ENCODE measurements at regions not wholly inside any gene's neighbourhood (a gene's known extent, or its start where the extent isn't known, plus 50 kb on each side); places are given as distances from the start of the nearest gene placed in this dataset.
"Not testable (repeated sequence)": the region's sequence is repeated elsewhere in the genome, so short reads cannot be mapped to it uniquely, and the experiment has no call there.

GRCh38 chr3:56926243-56926946 is 124.6 kb upstream of the ARHGEF3 start:
- no peaks in the 10 kb centered on the region for H3K9me3 Mint-ChIP-seq
- H3K4me1 Mint-ChIP-seq (ENCODE audit: low read depth), result peaks cover 95% of the 10 kb centered on the region
- no peak overlapping the region for H3K27ac Mint-ChIP-seq

GRCh38 chr3:56924700-56925099 is 123.0 kb upstream of the ARHGEF3 start:
- DNase-seq; H3K4me3 Mint-ChIP-seq; H3K36me3 Mint-ChIP-seq (ENCODE audit: insufficient read depth in 2 of 2); H3K9me3 Mint-ChIP-seq; H3K27ac Mint-ChIP-seq; H3K27me3 Mint-ChIP-seq (ENCODE audit: low read depth); ATAC-seq (replicated peaks in 1 of 2): not testable (repeated sequence)
- peaks cover 89% of the 10 kb centered on the region for H3K4me1 Mint-ChIP-seq (ENCODE audit: low read depth)

More at GRCh38 chr3:56926243-56926946, 124.6 kb upstream of the ARHGEF3 start:
- no peak for ATAC-seq (replicated peaks in 1 of 2)
- DNase-seq, result no peak
- H3K27me3 Mint-ChIP-seq (ENCODE audit: low read depth), result no peaks in the 10 kb centered on the region
- H3K4me3 Mint-ChIP-seq, result no peak overlapping the region
- H3K36me3 Mint-ChIP-seq (ENCODE audit: insufficient read depth in 2 of 2), result no peaks in the 10 kb centered on the region

- Mint-ChIP-seq H3K27ac (peak overlapping the region; percentile 20), H3K36me3 (ENCODE audit: insufficient read depth in 2 of 2) (no peaks in the 10 kb centered on the region), H3K9me3 (no peaks in the 10 kb centered on the region), H3K4me3 (peak overlapping the region; percentile 45 to 51), H3K27me3 (ENCODE audit: low read depth) (no peaks in the 10 kb centered on the region), H3K4me1 (ENCODE audit: low read depth) (peaks cover 90% of the 10 kb centered on the region)
- ATAC-seq (replicated peaks in 1 of 2), result peak; percentile 39 to 45
- no peak for DNase-seq
Measured at GRCh38 chr3:56923526-56924224, 121.9 kb upstream of the ARHGEF3 start.

GRCh38 chr3:56921573-56922453 is 120.1 kb upstream of the ARHGEF3 start:
- Mint-ChIP-seq H3K9me3 (no peaks in the 10 kb centered on the region), H3K4me1 (ENCODE audit: low read depth) (peaks cover 94% of the 10 kb centered on the region), H3K27ac (peak overlapping the region; percentile 79), H3K27me3 (ENCODE audit: low read depth) (no peaks in the 10 kb centered on the region), H3K36me3 (ENCODE audit: insufficient read depth in 2 of 2) (no peaks in the 10 kb centered on the region), H3K4me3 (peak overlapping the region; percentile 81 to 93)
- no peak for ATAC-seq (replicated peaks in 1 of 2)
- peak in 1 of 2 donors; percentile 29 for DNase-seq

- Mint-ChIP-seq H3K27me3 (ENCODE audit: low read depth) (no peaks in the 10 kb centered on the region), H3K9me3 (no peaks in the 10 kb centered on the region), H3K36me3 (ENCODE audit: insufficient read depth in 2 of 2) (peaks cover 0 to 4% of the 10 kb centered on the region in 2 donors), H3K4me1 (ENCODE audit: low read depth) (peaks cover 94% of the 10 kb centered on the region), H3K4me3 (peak overlapping the region; percentile 89 to 95), H3K27ac (no peak overlapping the region)
- ATAC-seq (replicated peaks in 1 of 2) (peak in 1 of 2 donors; percentile 1), DNase-seq (peak in 1 of 2 donors; percentile 31)
Measured at GRCh38 chr3:56919797-56920195, 118.0 kb upstream of the ARHGEF3 start.

- Mint-ChIP-seq H3K27me3 (ENCODE audit: low read depth) (no peaks in the 10 kb centered on the region), H3K36me3 (ENCODE audit: insufficient read depth in 2 of 2) (peaks cover 0 to 4% of the 10 kb centered on the region in 2 donors), H3K9me3 (no peaks in the 10 kb centered on the region), H3K4me3 (peak overlapping the region; percentile 89 to 95), H3K27ac (no peak overlapping the region), H3K4me1 (ENCODE audit: low read depth) (peaks cover 94% of the 10 kb centered on the region)
- DNase-seq, result peak in 1 of 2 donors; percentile 32
- ATAC-seq (replicated peaks in 1 of 2), result peak in 1 of 2 donors; percentile 6
Measured at GRCh38 chr3:56919137-56919796, 117.5 kb upstream of the ARHGEF3 start.

GRCh38 chr3:56918111-56918568 is 116.4 kb upstream of the ARHGEF3 start:
- ATAC-seq (replicated peaks in 1 of 2) (peak; percentile 56 to 60), DNase-seq (peak; percentile 74 to 86)
- H3K27me3 Mint-ChIP-seq (ENCODE audit: low read depth), result no peaks in the 10 kb centered on the region
- peak overlapping the region; percentile 89 to 95 for H3K4me3 Mint-ChIP-seq
- peaks cover 0 to 2% of the 10 kb centered on the region in 2 donors for H3K9me3 Mint-ChIP-seq
- peaks cover 94% of the 10 kb centered on the region for H3K4me1 Mint-ChIP-seq (ENCODE audit: low read depth)
- H3K27ac Mint-ChIP-seq, result peak overlapping the region; percentile 44
- H3K36me3 Mint-ChIP-seq (ENCODE audit: insufficient read depth in 2 of 2), result peaks cover 0 to 4% of the 10 kb centered on the region in 2 donors

GRCh38 chr3:56917361-56918110 is 115.8 kb upstream of the ARHGEF3 start:
- Mint-ChIP-seq H3K4me3 (peak overlapping the region; percentile 89 to 95), H3K36me3 (ENCODE audit: insufficient read depth in 2 of 2) (peaks cover 0 to 4% of the 10 kb centered on the region in 2 donors), H3K4me1 (ENCODE audit: low read depth) (peaks cover 94% of the 10 kb centered on the region), H3K9me3 (peaks cover 0 to 2% of the 10 kb centered on the region in 2 donors), H3K27me3 (ENCODE audit: low read depth) (no peaks in the 10 kb centered on the region), H3K27ac (peak overlapping the region; percentile 44)
- DNase-seq (no peak), ATAC-seq (replicated peaks in 1 of 2) (no peak)

GRCh38 chr3:56916716-56917360 is 115.1 kb upstream of the ARHGEF3 start:
- no peaks in the 10 kb centered on the region for H3K27me3 Mint-ChIP-seq (ENCODE audit: low read depth)
- ATAC-seq (replicated peaks in 1 of 2), result peak; percentile 37 to 41
- H3K4me1 Mint-ChIP-seq (ENCODE audit: low read depth), result peaks cover 88% of the 10 kb centered on the region
- H3K36me3 Mint-ChIP-seq (ENCODE audit: insufficient read depth in 2 of 2), result peaks cover 0 to 4% of the 10 kb centered on the region in 2 donors
- peak; percentile 27 to 45 for DNase-seq
- H3K9me3 Mint-ChIP-seq, result peaks cover 0 to 2% of the 10 kb centered on the region in 2 donors
- H3K4me3 Mint-ChIP-seq, result peak overlapping the region; percentile 89 to 95
- peak overlapping the region; percentile 91 for H3K27ac Mint-ChIP-seq

- DNase-seq, result peak; percentile 73 to 79
- H3K27ac Mint-ChIP-seq, result peak overlapping the region; percentile 91
- peak; percentile 75 to 81 for ATAC-seq (replicated peaks in 1 of 2)
- H3K36me3 Mint-ChIP-seq (ENCODE audit: insufficient read depth in 2 of 2), result peaks cover 0 to 4% of the 10 kb centered on the region in 2 donors
- peaks cover 80% of the 10 kb centered on the region for H3K4me1 Mint-ChIP-seq (ENCODE audit: low read depth)
- peaks cover 0 to 2% of the 10 kb centered on the region in 2 donors for H3K9me3 Mint-ChIP-seq
- no peaks in the 10 kb centered on the region for H3K27me3 Mint-ChIP-seq (ENCODE audit: low read depth)
- H3K4me3 Mint-ChIP-seq, result peak overlapping the region; percentile 89 to 95
Measured at GRCh38 chr3:56915966-56916586, 114.3 kb upstream of the ARHGEF3 start.

- H3K9me3 Mint-ChIP-seq, result peaks cover 0 to 2% of the 10 kb centered on the region in 2 donors
Measured at GRCh38 chr3:56914646-56915045, 112.9 kb upstream of the ARHGEF3 start.

More at GRCh38 chr3:56914646-56915045, 112.9 kb upstream of the ARHGEF3 start:
- peaks cover 0 to 4% of the 10 kb centered on the region in 2 donors for H3K36me3 Mint-ChIP-seq (ENCODE audit: insufficient read depth in 2 of 2)
- ATAC-seq (replicated peaks in 1 of 2), result no peak
- H3K4me3 Mint-ChIP-seq, result peak overlapping the region; percentile 89 to 95
- no peaks in the 10 kb centered on the region for H3K27me3 Mint-ChIP-seq (ENCODE audit: low read depth)
- no peak for DNase-seq
- H3K4me1 Mint-ChIP-seq (ENCODE audit: low read depth), result peaks cover 74% of the 10 kb centered on the region
- H3K27ac Mint-ChIP-seq, result peak overlapping the region; percentile 5

Measured in activated T-cell treated with anti-CD3 and anti-CD28 coated beads, Interleukin-2, amount 50 U/mL, for 72 hours (primary cell).